Testis (tissue), 2 donors: ENCODE measurements at regions not wholly inside any gene's neighbourhood (a gene's known extent, or its start where the extent isn't known, plus 50 kb on each side); places are given as distances from the start of the nearest gene placed in this dataset.

Experiments
- DNase-seq: peaks from one replicate; pipeline ENCODE4 v3.0.0-alpha.2; 2019
- H3K27ac ChIP-seq, 2 donors: fragments of 200-600 bp; sonication (generic); one replicate each; pipeline ENCODE4 v1.5.1; 2019
- H3K27me3 ChIP-seq: fragments of 200-600 bp; sonication (generic); one replicate; pipeline ENCODE4 v1.5.1; 2019
- H3K36me3 ChIP-seq: fragments of 200-600 bp; sonication (generic); one replicate; pipeline ENCODE4 v1.5.1; 2017; ENCODE audit warnings: low read depth; ENCODE audit errors: missing control alignments
- H3K4me1 ChIP-seq: fragments of 200-600 bp; sonication (generic); one replicate; pipeline ENCODE4 v1.5.1; 2019
- H3K4me3 ChIP-seq, 2 donors: fragments of 200-600 bp; sonication (generic); one replicate each; pipeline ENCODE4 v1.5.1; 2017 to 2019
- H3K9me3 ChIP-seq: fragments of 200-600 bp; sonication (generic); one replicate; pipeline ENCODE4 v1.5.1; 2017
- CTCF ChIP-seq, 3 experiments: fragments of 450-650 bp in 2 of 3; fragments of 200-600 bp in 1 of 3; sonication (generic) in 1 of 3; IDR thresholded peaks; one replicate each; pipeline ENCODE4 v1.5.1; 2016 to 2019; ENCODE audit warnings: antibody characterized with exemption in 3 of 3, mild to moderate bottlenecking in 2 of 3, moderate library complexity in 1 of 3
- POLR2A ChIP-seq: fragments of 450-650 bp; IDR thresholded peaks from one replicate; pipeline ENCODE4 v1.6.1; 2017; ENCODE audit warnings: antibody characterized with exemption, mild to moderate bottlenecking, moderate library complexity
- WGBS, 2 donors: methylation state at CpG; one replicate each; pipeline ENCODE4 v1.1.5; 2018; 5-methylcytosine and 5-hydroxymethylcytosine counted together
- intact Hi-C: fragments of 100-400 bp; cut with DNase I; formaldehyde crosslinking; loops from one replicate; pipeline ENCODE4 v1.15.1; 2023; ENCODE audit warnings: low total_unique reads

GRCh38 chr7:155138204-155138603, 68.1 kb downstream of the HTR5A start:
- H3K27ac ChIP-seq: no peak overlapping the region
- H3K4me1 ChIP-seq: no peaks in the 10 kb centered on the region
- TF ChIP-seq POLR2A (no peak), CTCF (IDR thresholded peaks at IDR 0.05) (no peak)
- no peak for DNase-seq
- H3K9me3 ChIP-seq: no peaks in the 10 kb centered on the region
- intact Hi-C loops: no loop called here
- no peak overlapping the region for H3K4me3 ChIP-seq
- H3K36me3 ChIP-seq: no peaks in the 10 kb centered on the region
- WGBS, 2 donors: 89 to 90% methylated on average over 4 of the region's 4 CpGs
- H3K27me3 ChIP-seq: no peaks in the 10 kb centered on the region

GRCh38 chr7:155141562-155141961, 71.4 kb downstream of the HTR5A start:
- intact Hi-C loops: no loop called here
- Histone ChIP-seq H3K27me3 (no peaks in the 10 kb centered on the region), H3K27ac (no peak overlapping the region), H3K9me3 (no peaks in the 10 kb centered on the region), H3K4me1 (no peaks in the 10 kb centered on the region), H3K4me3 (no peak overlapping the region), H3K36me3 (no peaks in the 10 kb centered on the region)
- WGBS, 2 donors: 35 to 60% methylated on average over 2 to 5 of the region's 5 CpGs
- TF ChIP-seq CTCF (IDR thresholded peaks at IDR 0.05) (no peak), POLR2A (no peak)
- no peak for DNase-seq

- Histone ChIP-seq H3K9me3 (no peaks in the 10 kb centered on the region), H3K4me3 (no peak overlapping the region), H3K27ac (no peak overlapping the region), H3K27me3 (no peaks in the 10 kb centered on the region), H3K4me1 (no peaks in the 10 kb centered on the region), H3K36me3 (no peaks in the 10 kb centered on the region)
- DNase-seq: no peak
- intact Hi-C loops: no loop called here
- TF ChIP-seq CTCF (IDR thresholded peaks at IDR 0.05) (no peak), POLR2A (no peak)
- 66 to 81% methylated on average over 9 of the region's 9 CpGs for WGBS, 2 donors
Measured at GRCh38 chr7:155143381-155143780, 73.3 kb downstream of the HTR5A start.

GRCh38 chr7:155144371-155144770, 74.2 kb downstream of the HTR5A start:
- Histone ChIP-seq H3K9me3 (no peaks in the 10 kb centered on the region), H3K27me3 (no peaks in the 10 kb centered on the region), H3K4me3 (no peak overlapping the region), H3K36me3 (no peaks in the 10 kb centered on the region), H3K4me1 (no peaks in the 10 kb centered on the region), H3K27ac (no peak overlapping the region)
- TF ChIP-seq POLR2A (no peak), CTCF (IDR thresholded peaks at IDR 0.05) (no peak)
- DNase-seq: no peak
- WGBS, 2 donors: 48 to 67% methylated on average over 3 to 6 of the region's 6 CpGs
- intact Hi-C loops: no loop called here

- intact Hi-C loops: no loop called here
- Histone ChIP-seq H3K4me1 (no peaks in the 10 kb centered on the region), H3K27me3 (no peaks in the 10 kb centered on the region), H3K27ac (no peak overlapping the region), H3K36me3 (no peaks in the 10 kb centered on the region), H3K9me3 (no peaks in the 10 kb centered on the region), H3K4me3 (no peak overlapping the region)
- WGBS, 2 donors: 84 to 85% methylated on average over 9 of the region's 9 CpGs
- TF ChIP-seq CTCF (IDR thresholded peaks at IDR 0.05) (no peak), POLR2A (no peak)
- no peak for DNase-seq
Measured at GRCh38 chr7:155145477-155146255, 75.5 kb downstream of the HTR5A start.
